ENCODE measurements at regions not wholly inside any gene's neighbourhood (a gene's known extent, or its start where the extent isn't known, plus 50 kb on each side); places are given as distances from the start of the nearest gene placed in this dataset.

DNA sequence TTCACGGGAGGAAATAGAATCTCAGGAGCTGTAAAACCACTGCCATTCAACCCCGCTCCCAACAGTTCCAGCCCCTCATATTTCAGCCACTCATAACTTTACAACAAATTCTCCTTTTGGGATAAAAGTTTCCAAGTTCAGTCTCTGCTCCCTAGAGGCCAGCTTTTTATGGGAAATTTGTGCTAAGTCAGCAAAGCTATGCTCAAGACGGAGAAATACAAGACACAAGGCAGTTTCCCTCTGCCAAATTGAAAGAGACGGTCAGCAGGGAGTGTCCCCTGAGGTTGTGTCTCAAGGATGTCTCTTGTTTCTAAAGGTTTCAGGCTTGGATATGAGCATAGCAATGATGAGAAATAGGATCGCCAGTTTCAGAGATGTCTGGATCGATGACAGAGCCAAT, 608.6 kb downstream of the CCDC171 start:
- TF ChIP-seq POLR2A (IDR thresholded peaks at IDR 0.05), result no peak
- TF ChIP-seq, protein P1, sequence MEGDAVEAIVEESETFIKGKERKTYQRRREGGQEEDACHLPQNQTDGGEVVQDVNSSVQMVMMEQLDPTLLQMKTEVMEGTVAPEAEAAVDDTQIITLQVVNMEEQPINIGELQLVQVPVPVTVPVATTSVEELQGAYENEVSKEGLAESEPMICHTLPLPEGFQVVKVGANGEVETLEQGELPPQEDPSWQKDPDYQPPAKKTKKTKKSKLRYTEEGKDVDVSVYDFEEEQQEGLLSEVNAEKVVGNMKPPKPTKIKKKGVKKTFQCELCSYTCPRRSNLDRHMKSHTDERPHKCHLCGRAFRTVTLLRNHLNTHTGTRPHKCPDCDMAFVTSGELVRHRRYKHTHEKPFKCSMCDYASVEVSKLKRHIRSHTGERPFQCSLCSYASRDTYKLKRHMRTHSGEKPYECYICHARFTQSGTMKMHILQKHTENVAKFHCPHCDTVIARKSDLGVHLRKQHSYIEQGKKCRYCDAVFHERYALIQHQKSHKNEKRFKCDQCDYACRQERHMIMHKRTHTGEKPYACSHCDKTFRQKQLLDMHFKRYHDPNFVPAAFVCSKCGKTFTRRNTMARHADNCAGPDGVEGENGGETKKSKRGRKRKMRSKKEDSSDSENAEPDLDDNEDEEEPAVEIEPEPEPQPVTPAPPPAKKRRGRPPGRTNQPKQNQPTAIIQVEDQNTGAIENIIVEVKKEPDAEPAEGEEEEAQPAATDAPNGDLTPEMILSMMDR (IDR thresholded peaks at IDR 0.05), result no peak

All from adrenal gland (tissue), 5 donors.